ENCODE measurements at regions not wholly inside any gene's neighbourhood (a gene's known extent, or its start where the extent isn't known, plus 50 kb on each side); places are given as distances from the start of the nearest gene placed in this dataset.
A peak's percentile ranks its signal among the peaks of the same experiment; 100 is the strongest.

DNA sequence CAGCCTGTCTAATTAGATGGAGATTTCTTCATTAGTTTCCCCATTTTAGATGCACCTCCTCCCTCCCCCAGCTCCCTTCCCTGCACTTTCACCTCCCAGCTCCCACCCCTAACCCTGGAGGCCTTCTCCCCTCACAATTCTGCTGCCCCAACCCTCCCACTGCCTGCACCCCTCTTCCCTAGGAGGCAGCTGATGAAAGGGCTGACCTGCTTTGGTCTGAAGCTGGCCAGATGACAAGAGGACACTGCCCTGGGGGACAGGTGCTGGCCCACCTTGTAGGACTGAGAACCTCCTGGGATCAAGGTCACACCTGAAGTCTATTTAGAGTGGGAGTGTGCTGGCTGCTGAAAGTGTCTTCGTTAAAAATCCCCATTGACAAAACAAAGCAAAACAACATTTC lies 259.4 kb downstream of the TLE3 start:
- no peak for ATAC-seq

DNA sequence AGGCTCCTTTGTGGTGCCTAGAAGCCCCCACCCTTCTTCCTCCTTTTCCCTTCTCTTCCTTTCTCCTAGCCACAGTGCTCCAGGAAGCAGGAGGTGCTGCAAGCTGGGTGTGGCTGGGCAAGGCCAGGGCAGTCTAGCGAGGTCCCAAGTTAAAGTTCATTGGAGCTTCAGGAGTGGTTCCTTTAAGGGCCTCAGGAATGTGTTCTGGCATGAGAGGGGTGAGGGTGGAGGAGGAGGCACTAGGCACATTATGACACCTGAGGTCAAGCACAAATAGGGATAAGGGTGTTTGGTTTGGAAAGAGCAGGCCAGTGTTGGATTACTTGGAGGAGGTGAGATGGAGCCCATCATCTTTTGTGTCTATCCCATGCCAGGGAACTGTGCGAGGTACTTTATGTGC lies 258.7 kb downstream of the TLE3 start:
- intact Hi-C loops (cut with DNase I): no loop called here
- ATAC-seq (peak; percentile 29 to 36), DNase-seq (no peak)
- H3K27ac ChIP-seq: no peak overlapping the region
- no peaks in the 10 kb centered on the region for H3K27me3 ChIP-seq (ENCODE audit: low read depth)
- H3K9me3 ChIP-seq: no peaks in the 10 kb centered on the region
- no peaks in the 10 kb centered on the region for H3K36me3 ChIP-seq
- no peaks in the 10 kb centered on the region for H3K4me1 ChIP-seq
- H3K4me3 ChIP-seq: no peak overlapping the region
- TF ChIP-seq, protein P1, sequence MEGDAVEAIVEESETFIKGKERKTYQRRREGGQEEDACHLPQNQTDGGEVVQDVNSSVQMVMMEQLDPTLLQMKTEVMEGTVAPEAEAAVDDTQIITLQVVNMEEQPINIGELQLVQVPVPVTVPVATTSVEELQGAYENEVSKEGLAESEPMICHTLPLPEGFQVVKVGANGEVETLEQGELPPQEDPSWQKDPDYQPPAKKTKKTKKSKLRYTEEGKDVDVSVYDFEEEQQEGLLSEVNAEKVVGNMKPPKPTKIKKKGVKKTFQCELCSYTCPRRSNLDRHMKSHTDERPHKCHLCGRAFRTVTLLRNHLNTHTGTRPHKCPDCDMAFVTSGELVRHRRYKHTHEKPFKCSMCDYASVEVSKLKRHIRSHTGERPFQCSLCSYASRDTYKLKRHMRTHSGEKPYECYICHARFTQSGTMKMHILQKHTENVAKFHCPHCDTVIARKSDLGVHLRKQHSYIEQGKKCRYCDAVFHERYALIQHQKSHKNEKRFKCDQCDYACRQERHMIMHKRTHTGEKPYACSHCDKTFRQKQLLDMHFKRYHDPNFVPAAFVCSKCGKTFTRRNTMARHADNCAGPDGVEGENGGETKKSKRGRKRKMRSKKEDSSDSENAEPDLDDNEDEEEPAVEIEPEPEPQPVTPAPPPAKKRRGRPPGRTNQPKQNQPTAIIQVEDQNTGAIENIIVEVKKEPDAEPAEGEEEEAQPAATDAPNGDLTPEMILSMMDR (IDR thresholded peaks at IDR 0.05): no peak

More for the DNA sequence above, 259.4 kb downstream of the TLE3 start:
- no peaks in the 10 kb centered on the region for H3K9me3 ChIP-seq
- DNase-seq: no peak
- H3K4me1 ChIP-seq: no peaks in the 10 kb centered on the region
- no peak overlapping the region for H3K27ac ChIP-seq
- intact Hi-C loops (cut with DNase I): no loop called here
- no peaks in the 10 kb centered on the region for H3K27me3 ChIP-seq (ENCODE audit: low read depth)
- H3K36me3 ChIP-seq: no peaks in the 10 kb centered on the region
- TF ChIP-seq, protein P1 (IDR thresholded peaks at IDR 0.05): no peak
- no peak overlapping the region for H3K4me3 ChIP-seq

DNA sequence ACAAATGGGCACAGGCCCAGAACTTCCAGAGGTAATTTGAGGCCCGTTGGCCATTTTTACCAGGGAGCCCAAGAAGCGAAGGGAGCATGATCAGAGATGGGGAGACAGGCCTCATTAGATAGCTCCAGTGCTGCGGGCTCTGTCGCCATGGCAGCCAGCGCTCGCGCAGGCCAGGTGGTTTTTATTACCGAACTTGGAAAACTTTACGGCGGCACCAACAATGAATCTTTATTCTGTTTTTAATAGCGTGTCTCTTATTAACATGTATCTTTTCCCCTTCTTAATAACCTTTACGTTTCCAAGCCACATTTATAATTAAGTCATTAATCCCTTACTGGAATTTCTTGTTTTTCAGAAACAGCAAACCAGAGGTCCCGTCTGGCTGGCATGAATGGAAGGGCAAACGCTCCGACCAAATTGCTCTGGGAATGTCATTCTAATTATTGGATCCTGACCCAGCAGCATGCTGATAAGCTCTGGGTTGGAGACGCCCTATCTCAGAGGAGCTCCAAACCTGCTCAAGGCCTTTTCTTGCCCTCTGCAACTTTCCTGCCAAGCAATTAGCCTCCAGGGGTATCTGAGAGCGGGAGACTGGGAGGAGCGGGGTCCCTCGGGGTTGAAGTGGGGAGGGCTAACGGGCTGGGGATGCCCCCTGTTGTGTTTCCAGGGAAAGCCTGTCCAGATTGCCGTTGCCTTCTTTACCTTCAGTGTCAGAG lies 256.4 kb downstream of the TLE3 start:
- intact Hi-C loops (cut with DNase I): no loop called here
- H3K27me3 ChIP-seq (ENCODE audit: low read depth): no peaks in the 10 kb centered on the region
- ATAC-seq (no peak), DNase-seq (no peak)
- no peaks in the 10 kb centered on the region for H3K36me3 ChIP-seq
- TF ChIP-seq, protein P1 (IDR thresholded peaks at IDR 0.05): no peak
- no peaks in the 10 kb centered on the region for H3K4me1 ChIP-seq
- no peaks in the 10 kb centered on the region for H3K9me3 ChIP-seq
- no peak overlapping the region for H3K4me3 ChIP-seq
- H3K27ac ChIP-seq: no peak overlapping the region

DNA sequence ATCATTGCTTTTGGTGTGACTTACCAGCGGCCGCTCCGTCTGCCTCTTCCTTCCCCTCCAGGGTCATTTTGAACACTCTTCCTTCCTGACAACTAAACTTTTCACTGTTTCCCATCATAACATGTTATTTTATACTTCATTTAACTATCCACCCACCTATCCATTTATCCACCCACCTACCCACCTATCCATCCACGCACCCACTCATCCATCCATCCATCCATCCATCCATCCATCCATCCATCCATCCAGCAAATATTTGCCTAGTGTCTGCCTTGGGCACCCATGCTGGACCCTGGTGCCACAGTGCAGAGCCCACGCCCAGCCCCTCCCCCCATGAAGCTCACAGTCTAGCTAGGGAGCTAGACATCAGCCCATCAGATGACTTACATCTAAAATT lies 254.9 kb downstream of the TLE3 start:
- no peak for ATAC-seq
- intact Hi-C loops (cut with DNase I): no loop called here
- Histone ChIP-seq H3K9me3 (no peaks in the 10 kb centered on the region), H3K27ac (no peak overlapping the region), H3K4me3 (no peak overlapping the region), H3K36me3 (no peaks in the 10 kb centered on the region), H3K4me1 (no peaks in the 10 kb centered on the region), H3K27me3 (ENCODE audit: low read depth) (no peaks in the 10 kb centered on the region)
- TF ChIP-seq, protein P1 (IDR thresholded peaks at IDR 0.05): no peak
- no peak for DNase-seq

DNA sequence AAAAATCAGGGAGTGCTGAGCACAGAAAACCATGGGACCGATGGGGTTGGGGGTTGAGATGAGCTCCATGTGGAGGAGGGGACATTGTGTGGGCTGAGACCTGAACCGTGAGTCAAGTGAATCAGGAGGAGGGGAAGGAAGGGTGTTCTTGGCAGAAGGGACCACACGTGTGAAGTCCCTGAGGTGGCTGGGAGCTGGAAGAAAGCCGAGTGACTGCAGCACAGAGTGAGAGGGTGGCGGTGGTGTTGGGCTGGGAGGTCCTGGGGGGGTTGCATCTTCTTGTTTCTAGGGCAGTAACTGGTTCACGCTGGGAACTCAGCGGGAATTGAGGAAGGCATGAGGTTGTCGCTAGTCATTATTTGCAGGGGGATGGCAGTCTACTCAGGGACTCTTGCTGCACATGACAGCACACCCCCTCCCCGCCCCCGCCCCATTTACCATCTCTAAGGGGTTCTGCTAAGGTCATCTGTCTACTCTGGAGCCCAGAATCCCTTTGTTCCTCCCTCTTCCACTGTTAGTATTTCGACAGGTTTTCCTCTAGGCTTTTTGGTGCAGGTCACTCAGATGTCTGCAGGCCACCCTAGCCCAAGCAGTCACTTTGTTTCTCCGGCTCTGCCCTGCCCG lies 254.3 kb downstream of the TLE3 start:
- intact Hi-C loops (cut with DNase I): no loop called here
- no peak for DNase-seq
- Histone ChIP-seq H3K4me3 (no peak overlapping the region), H3K27me3 (ENCODE audit: low read depth) (no peaks in the 10 kb centered on the region), H3K9me3 (no peaks in the 10 kb centered on the region), H3K27ac (no peak overlapping the region), H3K4me1 (no peaks in the 10 kb centered on the region), H3K36me3 (no peaks in the 10 kb centered on the region)
- TF ChIP-seq, protein P1 (IDR thresholded peaks at IDR 0.05): no peak
- ATAC-seq: no peak
